ENCODE measurements at regions not wholly inside any gene's neighbourhood (a gene's known extent, or its start where the extent isn't known, plus 50 kb on each side); places are given as distances from the start of the nearest gene placed in this dataset.

DNA sequence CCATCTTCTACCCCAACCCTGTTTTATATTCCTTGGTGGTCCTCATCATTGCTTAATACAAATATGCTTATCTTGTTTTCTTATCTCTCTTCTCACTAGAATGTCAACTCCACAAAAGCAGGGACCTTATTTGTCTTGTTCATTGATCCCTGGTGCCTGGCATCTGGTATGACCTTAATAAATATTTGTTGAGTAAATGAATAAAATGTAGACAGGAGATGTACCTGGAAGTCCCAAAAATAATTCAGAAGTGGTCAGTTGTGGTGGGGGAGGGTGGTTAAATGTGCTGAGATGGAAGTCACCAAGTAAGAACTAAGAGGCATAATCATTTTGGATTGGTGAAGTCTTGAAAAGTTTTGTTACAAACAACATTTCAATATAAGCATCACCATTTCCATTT is 214.8 kb upstream of the MPPED2 start:
- Histone ChIP-seq H3K4me3 (ENCODE audit: low read length) (no peak overlapping the region), H3K9me2 (replicated peaks; ENCODE audit: low read length) (no peaks in the 10 kb centered on the region), H3K27me3 (ENCODE audit: low read length) (no peaks in the 10 kb centered on the region), H3K4me1 (ENCODE audit: insufficient read depth, low read length) (no peaks in the 10 kb centered on the region), H3K36me3 (ENCODE audit: low read depth, low read length) (no peaks in the 10 kb centered on the region), H3K27ac (ENCODE audit: low read length) (no peak overlapping the region), H4K20me1 (ENCODE audit: low read length) (no peaks in the 10 kb centered on the region), H3K9me3 (ENCODE audit: low read length) (no peaks in the 10 kb centered on the region), H3K79me2 (ENCODE audit: low read length) (no peaks in the 10 kb centered on the region), H3K4me2 (ENCODE audit: low read length) (no peak overlapping the region), H3F3A (ENCODE audit: low read length, unreplicated experiment) (no peaks in the 10 kb centered on the region), H3K9ac (ENCODE audit: low read length) (no peak overlapping the region), H2AFZ (ENCODE audit: low read length) (no peak overlapping the region)
- CTCF ChIA-PET: no interaction called here
- intact Hi-C loops (cut with micrococcal nuclease): no loop called here
- DNase-seq (no peak), ATAC-seq (no peak)
- TF ChIP-seq EZH2phosphoT487 (IDR thresholded peaks at IDR 0.05; ENCODE audit: borderline replicate concordance, low read length) (no peak), EZH2 (IDR thresholded peaks at IDR 0.05; ENCODE audit: low read length, unreplicated experiment) (no peak)
- POLR2A ChIA-PET (ENCODE audit: unreplicated experiment): no interaction called here
- no TSS peak for BruUV-seq (replicated peaks)

DNA sequence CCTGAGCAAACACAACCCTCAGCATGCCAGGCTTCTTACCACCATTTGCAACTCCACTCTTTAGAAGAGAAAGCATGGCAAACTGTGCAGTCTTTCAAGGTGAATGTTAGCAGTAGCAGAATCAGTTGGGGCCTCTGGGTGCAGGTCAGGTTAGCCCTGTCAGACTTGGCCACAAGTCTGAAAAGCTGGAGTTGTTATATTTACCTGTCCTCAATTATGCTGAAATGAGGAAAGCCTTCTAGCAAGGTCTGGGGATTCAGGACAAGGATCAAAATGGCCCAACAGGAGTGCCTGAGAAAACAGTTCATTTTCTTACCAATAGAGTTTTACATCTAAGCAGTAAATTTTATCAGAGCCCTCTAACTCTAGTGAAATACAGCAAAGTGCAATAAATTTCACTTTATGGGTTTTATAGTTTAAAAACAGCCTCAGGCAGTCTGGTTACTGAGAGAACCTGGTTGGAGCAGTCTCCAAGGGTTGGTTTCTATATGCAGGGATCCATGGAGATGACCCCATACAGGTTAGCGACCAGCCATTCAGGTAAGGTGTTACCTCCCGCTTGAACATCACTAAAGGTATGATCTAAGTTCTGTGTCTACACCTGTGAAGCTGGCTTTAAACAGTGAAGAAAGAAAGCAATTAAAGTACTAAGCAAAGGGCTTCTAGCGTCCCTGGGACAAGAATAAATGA is 212.5 kb upstream of the MPPED2 start:
- Histone ChIP-seq H3K9ac (ENCODE audit: low read length) (no peak overlapping the region), H3K9me2 (replicated peaks; ENCODE audit: low read length) (no peaks in the 10 kb centered on the region), H3K79me2 (ENCODE audit: low read length) (no peaks in the 10 kb centered on the region), H3K4me3 (ENCODE audit: low read length) (no peak overlapping the region), H3F3A (ENCODE audit: low read length, unreplicated experiment) (no peaks in the 10 kb centered on the region), H3K36me3 (ENCODE audit: low read depth, low read length) (no peaks in the 10 kb centered on the region), H3K9me3 (ENCODE audit: low read length) (no peaks in the 10 kb centered on the region), H3K4me1 (ENCODE audit: insufficient read depth, low read length) (no peaks in the 10 kb centered on the region), H3K27ac (ENCODE audit: low read length) (no peak overlapping the region), H3K4me2 (ENCODE audit: low read length) (no peak overlapping the region), H4K20me1 (ENCODE audit: low read length) (no peaks in the 10 kb centered on the region), H2AFZ (ENCODE audit: low read length) (no peak overlapping the region), H3K27me3 (ENCODE audit: low read length) (no peaks in the 10 kb centered on the region)
- no peak for DNase-seq
- CTCF ChIA-PET: no interaction called here
- intact Hi-C loops (cut with micrococcal nuclease): no loop called here
- BruUV-seq (replicated peaks): no TSS peak
- TF ChIP-seq EZH2phosphoT487 (IDR thresholded peaks at IDR 0.05; ENCODE audit: borderline replicate concordance, low read length): no peak
- TF ChIP-seq, protein P1, sequence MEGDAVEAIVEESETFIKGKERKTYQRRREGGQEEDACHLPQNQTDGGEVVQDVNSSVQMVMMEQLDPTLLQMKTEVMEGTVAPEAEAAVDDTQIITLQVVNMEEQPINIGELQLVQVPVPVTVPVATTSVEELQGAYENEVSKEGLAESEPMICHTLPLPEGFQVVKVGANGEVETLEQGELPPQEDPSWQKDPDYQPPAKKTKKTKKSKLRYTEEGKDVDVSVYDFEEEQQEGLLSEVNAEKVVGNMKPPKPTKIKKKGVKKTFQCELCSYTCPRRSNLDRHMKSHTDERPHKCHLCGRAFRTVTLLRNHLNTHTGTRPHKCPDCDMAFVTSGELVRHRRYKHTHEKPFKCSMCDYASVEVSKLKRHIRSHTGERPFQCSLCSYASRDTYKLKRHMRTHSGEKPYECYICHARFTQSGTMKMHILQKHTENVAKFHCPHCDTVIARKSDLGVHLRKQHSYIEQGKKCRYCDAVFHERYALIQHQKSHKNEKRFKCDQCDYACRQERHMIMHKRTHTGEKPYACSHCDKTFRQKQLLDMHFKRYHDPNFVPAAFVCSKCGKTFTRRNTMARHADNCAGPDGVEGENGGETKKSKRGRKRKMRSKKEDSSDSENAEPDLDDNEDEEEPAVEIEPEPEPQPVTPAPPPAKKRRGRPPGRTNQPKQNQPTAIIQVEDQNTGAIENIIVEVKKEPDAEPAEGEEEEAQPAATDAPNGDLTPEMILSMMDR (conservative IDR thresholded peaks at IDR 0.05; ENCODE audit: low read depth, low read length): no peak
- no peak for TF ChIP-seq EZH2 (IDR thresholded peaks at IDR 0.05; ENCODE audit: low read length, unreplicated experiment)
- POLR2A ChIA-PET (ENCODE audit: unreplicated experiment): no interaction called here
- ATAC-seq: no peak

DNA sequence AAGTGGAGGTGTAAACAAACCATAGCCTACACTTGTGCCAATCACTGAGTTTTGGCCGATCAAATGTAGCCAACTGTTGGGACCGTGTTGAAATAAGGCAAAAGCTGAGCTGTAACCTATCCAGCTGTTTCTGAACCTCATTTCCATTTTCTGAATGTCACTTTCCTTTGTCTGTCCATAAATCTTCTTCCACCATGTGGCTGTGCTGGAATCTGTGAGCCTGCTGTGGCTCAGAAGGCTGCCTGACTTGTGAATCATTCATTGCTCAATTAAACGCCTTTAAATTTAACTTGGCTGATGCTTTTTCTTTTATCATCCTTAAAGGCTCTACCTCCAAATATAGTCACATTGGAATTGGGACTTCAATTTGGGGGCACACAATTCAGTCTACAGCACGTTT is 203.1 kb upstream of the MPPED2 start:
- Histone ChIP-seq H3K9ac (ENCODE audit: low read length) (no peak overlapping the region), H3K79me2 (ENCODE audit: low read length) (no peaks in the 10 kb centered on the region), H3K27me3 (ENCODE audit: low read length) (no peaks in the 10 kb centered on the region), H3F3A (ENCODE audit: low read length, unreplicated experiment) (no peaks in the 10 kb centered on the region), H3K4me2 (ENCODE audit: low read length) (no peak overlapping the region), H4K20me1 (ENCODE audit: low read length) (no peaks in the 10 kb centered on the region), H3K9me2 (replicated peaks; ENCODE audit: low read length) (no peaks in the 10 kb centered on the region), H3K36me3 (ENCODE audit: low read depth, low read length) (no peaks in the 10 kb centered on the region), H3K9me3 (ENCODE audit: low read length) (no peaks in the 10 kb centered on the region), H3K4me1 (ENCODE audit: insufficient read depth, low read length) (no peaks in the 10 kb centered on the region), H2AFZ (ENCODE audit: low read length) (no peak overlapping the region), H3K27ac (ENCODE audit: low read length) (no peak overlapping the region), H3K4me3 (ENCODE audit: low read length) (no peak overlapping the region)
- no TSS peak for BruUV-seq (replicated peaks)
- intact Hi-C loops (cut with micrococcal nuclease): no loop called here
- no peak for DNase-seq
- ChIA-PET POLR2A (ENCODE audit: unreplicated experiment) (no interaction called here), CTCF (no interaction called here)
- no peak for ATAC-seq
- TF ChIP-seq EZH2phosphoT487 (IDR thresholded peaks at IDR 0.05; ENCODE audit: borderline replicate concordance, low read length) (no peak), EZH2 (IDR thresholded peaks at IDR 0.05; ENCODE audit: low read length, unreplicated experiment) (no peak)
- TF ChIP-seq, protein P1 (conservative IDR thresholded peaks at IDR 0.05; ENCODE audit: low read depth, low read length): no peak

Measured in PC-3 (cell line).